ENCODE measurements at regions not wholly inside any gene's neighbourhood (a gene's known extent, or its start where the extent isn't known, plus 50 kb on each side); places are given as distances from the start of the nearest gene placed in this dataset.
"Not testable (repeated sequence)": the region's sequence is repeated elsewhere in the genome, so short reads cannot be mapped to it uniquely, and the experiment has no call there.

- no peak for DNase-seq
Measured at GRCh38 chr11:112661571-112661970, 299.6 kb upstream of the NCAM1 start.

GRCh38 chr11:112662554-112662953 is 298.7 kb upstream of the NCAM1 start:
- no peak for DNase-seq

GRCh38 chr11:112663947-112664634 is 297.1 kb upstream of the NCAM1 start:
- no peak for DNase-seq

- no peak for DNase-seq
Measured at GRCh38 chr11:112665291-112665690, 295.9 kb upstream of the NCAM1 start.

- DNase-seq = no peak
Measured at GRCh38 chr11:112666253-112666652, 295.0 kb upstream of the NCAM1 start.

GRCh38 chr11:112670806-112671570 is 290.2 kb upstream of the NCAM1 start:
- DNase-seq = no peak

GRCh38 chr11:112673401-112673800 is 287.8 kb upstream of the NCAM1 start:
- DNase-seq = not testable (repeated sequence)

- no peak for DNase-seq
Measured at GRCh38 chr11:112685111-112685510, 276.1 kb upstream of the NCAM1 start.

- DNase-seq = no peak
Measured at GRCh38 chr11:112689851-112690250, 271.4 kb upstream of the NCAM1 start.

GRCh38 chr11:112693781-112694180 is 267.4 kb upstream of the NCAM1 start:
- DNase-seq = no peak

GRCh38 chr11:112694245-112694644 is 267.0 kb upstream of the NCAM1 start:
- DNase-seq = no peak

GRCh38 chr11:112694813-112695212 is 266.4 kb upstream of the NCAM1 start:
- peak; percentile 3 for DNase-seq

GRCh38 chr11:112697391-112698178 is 263.6 kb upstream of the NCAM1 start:
- DNase-seq = no peak

GRCh38 chr11:112705148-112705547 is 256.1 kb upstream of the NCAM1 start:
- no peak for DNase-seq

- DNase-seq = no peak
Measured at GRCh38 chr11:112706863-112707262, 254.4 kb upstream of the NCAM1 start.

GRCh38 chr11:112714340-112714739 is 246.9 kb upstream of the NCAM1 start:
- DNase-seq = not testable (repeated sequence)

GRCh38 chr11:112715056-112715455 is 246.2 kb upstream of the NCAM1 start:
- no peak for DNase-seq

- no peak for DNase-seq
Measured at GRCh38 chr11:112718483-112718882, 242.7 kb upstream of the NCAM1 start.

- no peak for DNase-seq
Measured at GRCh38 chr11:112719736-112720525, 241.3 kb upstream of the NCAM1 start.

GRCh38 chr11:112722148-112722547 is 239.1 kb upstream of the NCAM1 start:
- DNase-seq = no peak

GRCh38 chr11:112722876-112723275 is 238.3 kb upstream of the NCAM1 start:
- DNase-seq = no peak

- DNase-seq = no peak
Measured at GRCh38 chr11:112723676-112724495, 237.3 kb upstream of the NCAM1 start.
